Body of pancreas (tissue), 4 donors: ENCODE measurements at regions not wholly inside any gene's neighbourhood (a gene's known extent, or its start where the extent isn't known, plus 50 kb on each side); places are given as distances from the start of the nearest gene placed in this dataset.

ENCODE experiments used
- ATAC-seq: fragments of 150-250 bp; one replicate; pipeline ENCODE4 v1.9.1; 2016
- DNase-seq, 4 donors: peaks; one replicate each; pipeline ENCODE4 v3.0.0-alpha.2; 2019
- H3K27ac ChIP-seq, 4 donors: fragments of 200-600 bp; sonication (generic); 1 replicate in 3 of 4; 2 replicates in 1 of 4; pipeline versions ENCODE4 v1.5.1 to v1.6.1; 2016 to 2019; ENCODE audit warnings: mild to moderate bottlenecking in 1 of 4, mixed read lengths in 1 of 4, moderate library complexity in 1 of 4
- H3K27me3 ChIP-seq, 2 donors: fragments of 200-600 bp; sonication (generic); one replicate each; pipeline ENCODE4 v1.6.0; 2016; ENCODE audit warnings: mild to moderate bottlenecking in 1 of 2
- H3K36me3 ChIP-seq, 2 donors: fragments of 200-600 bp; sonication (generic); replicated peaks in 1 of 2; 2 replicates each; pipeline ENCODE4 v1.5.1; 2016; ENCODE audit warnings: low read depth in 2 of 2; ENCODE audit not compliant: insufficient read depth in 1 of 2
- H3K4me1 ChIP-seq: fragments of 200-600 bp; sonication (generic); one replicate; pipeline ENCODE4 v1.6.0; 2016
- H3K4me3 ChIP-seq, 2 donors: fragments of 200-600 bp; sonication (generic); 1 replicate in 1 of 2; 2 replicates in 1 of 2; pipeline ENCODE4 v1.5.1; 2016 to 2019
- H3K9me3 ChIP-seq, 3 donors: fragments of 200-600 bp; sonication (generic); 1 replicate in 2 of 3; 2 replicates in 1 of 3; pipeline ENCODE4 v1.5.1; 2016
- POLR2A ChIP-seq, 3 donors: fragments of 450-650 bp; IDR thresholded peaks; one replicate each; pipeline ENCODE4 v1.6.1; 2016; ENCODE audit warnings: antibody characterized with exemption in 3 of 3, mild to moderate bottlenecking in 2 of 3
- WGBS, 2 donors: methylation state at CpG; one replicate each; pipeline ENCODE4 v1.1.5; 2017; 5-methylcytosine and 5-hydroxymethylcytosine counted together
- intact Hi-C: fragments of 100-400 bp; cut with DNase I; formaldehyde crosslinking; loops from one replicate; pipeline ENCODE4 v1.15.1; 2023
- TF ChIP-seq, protein P1 (sequence below), 7 experiments: fragments of 450-650 bp in 4 of 7; fragments of 200-600 bp in 3 of 7; sonication (generic) in 3 of 7; IDR thresholded peaks; one replicate each; pipeline ENCODE4 v1.5.1; 2016 to 2019; ENCODE audit warnings: antibody characterized with exemption in 7 of 7

DNA sequence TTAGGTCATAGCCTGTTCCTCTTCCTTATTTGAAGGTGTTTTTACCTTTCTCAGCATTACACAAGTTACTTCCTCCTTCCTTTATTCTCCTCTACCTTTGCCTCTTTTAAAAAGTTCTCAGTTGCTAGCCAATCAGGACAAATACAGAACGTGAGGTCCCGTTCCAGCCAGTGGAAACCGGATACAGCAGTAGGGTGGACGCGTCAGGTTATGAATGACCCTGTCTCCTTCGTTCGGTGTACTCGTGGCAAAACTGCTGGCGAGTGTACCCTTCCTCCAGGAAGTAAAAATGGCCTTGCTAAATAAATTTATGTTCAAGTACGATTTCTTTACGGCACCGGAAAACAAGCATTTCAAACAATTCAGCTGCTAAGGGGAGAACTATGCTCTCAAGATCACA lies 77.0 kb upstream of the MLN start:
- intact Hi-C loops: no loop called here
- Histone ChIP-seq H3K4me3 (no peak overlapping the region), H3K27me3 (no peaks in the 10 kb centered on the region), H3K9me3 (no peaks in the 10 kb centered on the region), H3K27ac (no peak overlapping the region), H3K4me1 (peaks cover 11% of the 10 kb centered on the region), H3K36me3 (no peaks in the 10 kb centered on the region)
- 63 to 68% methylated on average over 12 of the region's 12 CpGs for WGBS, 2 donors
- ATAC-seq (no peak), DNase-seq (no peak)
- TF ChIP-seq POLR2A (IDR thresholded peaks at IDR 0.05): no peak
- TF ChIP-seq, protein P1, sequence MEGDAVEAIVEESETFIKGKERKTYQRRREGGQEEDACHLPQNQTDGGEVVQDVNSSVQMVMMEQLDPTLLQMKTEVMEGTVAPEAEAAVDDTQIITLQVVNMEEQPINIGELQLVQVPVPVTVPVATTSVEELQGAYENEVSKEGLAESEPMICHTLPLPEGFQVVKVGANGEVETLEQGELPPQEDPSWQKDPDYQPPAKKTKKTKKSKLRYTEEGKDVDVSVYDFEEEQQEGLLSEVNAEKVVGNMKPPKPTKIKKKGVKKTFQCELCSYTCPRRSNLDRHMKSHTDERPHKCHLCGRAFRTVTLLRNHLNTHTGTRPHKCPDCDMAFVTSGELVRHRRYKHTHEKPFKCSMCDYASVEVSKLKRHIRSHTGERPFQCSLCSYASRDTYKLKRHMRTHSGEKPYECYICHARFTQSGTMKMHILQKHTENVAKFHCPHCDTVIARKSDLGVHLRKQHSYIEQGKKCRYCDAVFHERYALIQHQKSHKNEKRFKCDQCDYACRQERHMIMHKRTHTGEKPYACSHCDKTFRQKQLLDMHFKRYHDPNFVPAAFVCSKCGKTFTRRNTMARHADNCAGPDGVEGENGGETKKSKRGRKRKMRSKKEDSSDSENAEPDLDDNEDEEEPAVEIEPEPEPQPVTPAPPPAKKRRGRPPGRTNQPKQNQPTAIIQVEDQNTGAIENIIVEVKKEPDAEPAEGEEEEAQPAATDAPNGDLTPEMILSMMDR (IDR thresholded peaks at IDR 0.05): no peak

DNA sequence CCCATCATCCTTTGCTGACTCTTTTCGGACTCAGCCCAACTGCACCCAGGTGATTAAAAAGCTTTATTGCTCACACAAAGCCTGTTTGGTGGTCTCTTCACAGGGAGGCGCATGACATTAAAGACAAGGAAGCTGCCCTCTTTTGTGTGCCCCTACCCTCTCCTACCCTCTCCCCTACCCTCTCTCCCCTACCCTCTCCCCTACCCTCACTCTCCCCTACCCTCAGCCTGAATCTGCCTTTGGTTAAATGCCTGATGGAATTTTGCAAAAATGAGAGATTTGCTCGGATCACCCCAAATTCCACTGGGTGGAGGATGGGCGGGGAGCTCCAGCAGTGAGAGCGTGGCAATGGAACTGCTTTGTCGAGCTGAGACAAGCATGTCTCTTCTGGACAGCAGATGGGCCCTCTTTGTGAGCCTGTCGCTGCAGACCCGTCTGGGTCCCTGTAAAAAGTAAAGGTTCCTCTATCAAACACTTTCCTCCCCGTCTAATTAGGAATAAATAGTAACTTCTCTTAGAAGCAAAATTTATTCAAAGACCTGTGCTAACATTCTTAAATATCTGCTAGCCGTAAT lies 76.4 kb upstream of the MLN start:
- ATAC-seq (no peak), DNase-seq (no peak)
- TF ChIP-seq POLR2A (IDR thresholded peaks at IDR 0.05): no peak
- TF ChIP-seq, protein P1 (IDR thresholded peaks at IDR 0.05): no peak
- no peak overlapping the region for H3K27ac ChIP-seq
- H3K9me3 ChIP-seq: no peaks in the 10 kb centered on the region
- no peaks in the 10 kb centered on the region for H3K36me3 ChIP-seq
- no peak overlapping the region for H3K4me3 ChIP-seq
- WGBS, 2 donors: 79 to 84% methylated on average over 10 of the region's 10 CpGs
- H3K4me1 ChIP-seq: peaks cover 11% of the 10 kb centered on the region
- no peaks in the 10 kb centered on the region for H3K27me3 ChIP-seq
- intact Hi-C loops: no loop called here

DNA sequence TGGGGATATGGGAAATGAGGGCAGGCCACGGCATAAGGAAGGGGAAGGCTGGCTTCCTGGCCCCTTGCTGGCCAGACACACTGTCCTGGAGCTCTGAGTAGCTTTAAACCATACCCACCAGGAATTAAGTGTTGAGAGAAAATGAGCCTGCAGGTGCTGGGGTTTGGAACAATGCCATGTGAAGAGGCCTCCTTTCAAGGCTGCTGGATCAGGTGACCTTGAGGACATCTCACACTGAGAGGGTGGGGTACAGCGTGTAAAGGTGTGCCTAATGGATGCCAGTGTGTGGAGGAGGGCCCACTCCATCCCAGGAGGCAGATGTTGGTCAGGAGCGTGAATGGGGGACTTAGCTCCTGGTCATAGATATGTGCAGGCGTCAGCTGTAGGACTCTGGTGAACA lies 74.8 kb upstream of the MLN start:
- intact Hi-C loops: no loop called here
- no peak for ATAC-seq
- H3K4me1 ChIP-seq: peaks cover 11% of the 10 kb centered on the region
- TF ChIP-seq, protein P1 (IDR thresholded peaks at IDR 0.05): no peak
- H3K27ac ChIP-seq: peak overlapping the region in 1 of 4 donors; percentile 34
- 59 to 66% methylated on average over 4 of the region's 4 CpGs for WGBS, 2 donors
- no peak for DNase-seq
- no peaks in the 10 kb centered on the region for H3K27me3 ChIP-seq
- H3K4me3 ChIP-seq: no peak overlapping the region
- no peaks in the 10 kb centered on the region for H3K9me3 ChIP-seq
- no peaks in the 10 kb centered on the region for H3K36me3 ChIP-seq

DNA sequence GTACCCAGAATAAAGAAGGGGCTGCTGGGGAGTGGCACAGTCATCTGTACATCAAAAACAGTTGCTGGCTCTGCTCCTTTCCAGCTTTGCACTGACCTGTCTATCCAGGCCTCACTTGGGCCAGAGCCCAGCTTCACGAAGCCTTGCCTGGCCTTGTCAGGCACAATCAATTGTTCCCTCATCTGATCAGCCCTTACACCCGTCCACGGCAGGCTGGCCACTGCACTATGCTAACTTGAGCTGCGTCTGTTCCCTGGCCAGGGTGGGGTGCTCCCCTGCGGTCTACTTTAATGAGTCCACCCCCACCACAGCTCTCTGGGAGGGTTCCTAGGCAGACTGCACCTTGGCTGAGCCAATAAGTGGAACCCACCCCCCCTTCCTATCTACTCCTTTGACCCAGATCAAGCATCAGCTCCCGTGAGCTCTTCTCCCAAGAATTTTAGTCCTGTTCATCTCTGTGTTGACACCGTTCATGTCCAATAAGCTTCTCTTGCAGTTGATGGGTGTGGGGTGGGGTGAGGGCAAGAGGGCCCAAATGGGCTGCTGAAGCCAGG lies 74.3 kb upstream of the MLN start:
- 50 to 55% methylated on average over 7 of the region's 7 CpGs for WGBS, 2 donors
- ATAC-seq (peak; percentile 74), DNase-seq (peak; percentile 19 to 55 (median 45))
- Histone ChIP-seq H3K9me3 (no peaks in the 10 kb centered on the region), H3K27ac (peak overlapping the region in 2 of 4 donors; percentile 27 to 34), H3K4me3 (no peak overlapping the region), H3K27me3 (no peaks in the 10 kb centered on the region), H3K36me3 (no peaks in the 10 kb centered on the region), H3K4me1 (peaks cover 11% of the 10 kb centered on the region)
- intact Hi-C loops: no loop called here
- TF ChIP-seq, protein P1 (IDR thresholded peaks at IDR 0.05): no peak

DNA sequence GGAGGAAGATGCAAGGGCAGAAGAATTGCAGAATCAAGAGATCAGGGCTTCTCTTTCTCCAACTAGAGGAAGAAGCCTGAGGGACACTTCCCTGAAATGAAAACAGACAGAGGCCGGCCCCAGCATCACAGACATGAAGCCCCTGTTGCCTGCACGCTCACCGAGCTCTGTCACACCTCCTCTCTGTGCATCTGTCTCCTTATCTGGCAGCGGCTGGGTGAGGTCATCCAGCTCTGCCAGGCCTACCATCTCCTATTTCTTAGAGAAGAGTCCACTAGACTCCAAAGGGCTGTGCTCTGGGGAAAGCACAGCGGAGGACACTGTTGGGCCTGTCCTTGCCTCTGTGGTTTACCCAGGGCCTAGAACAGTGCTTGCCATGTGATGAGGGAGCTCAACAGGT lies 71.9 kb upstream of the MLN start:
- Histone ChIP-seq H3K4me3 (no peak overlapping the region), H3K27me3 (no peaks in the 10 kb centered on the region), H3K36me3 (no peaks in the 10 kb centered on the region), H3K9me3 (no peaks in the 10 kb centered on the region), H3K4me1 (peaks cover 11% of the 10 kb centered on the region), H3K27ac (no peak overlapping the region)
- 88 to 89% methylated on average over 5 of the region's 5 CpGs for WGBS, 2 donors
- no peak for DNase-seq
- intact Hi-C loops: no loop called here
- no peak for ATAC-seq
- TF ChIP-seq POLR2A (IDR thresholded peaks at IDR 0.05): no peak
- TF ChIP-seq, protein P1 (IDR thresholded peaks at IDR 0.05): no peak
